ENCODE measurements at regions not wholly inside any gene's neighbourhood (a gene's known extent, or its start where the extent isn't known, plus 50 kb on each side); places are given as distances from the start of the nearest gene placed in this dataset.

DNA sequence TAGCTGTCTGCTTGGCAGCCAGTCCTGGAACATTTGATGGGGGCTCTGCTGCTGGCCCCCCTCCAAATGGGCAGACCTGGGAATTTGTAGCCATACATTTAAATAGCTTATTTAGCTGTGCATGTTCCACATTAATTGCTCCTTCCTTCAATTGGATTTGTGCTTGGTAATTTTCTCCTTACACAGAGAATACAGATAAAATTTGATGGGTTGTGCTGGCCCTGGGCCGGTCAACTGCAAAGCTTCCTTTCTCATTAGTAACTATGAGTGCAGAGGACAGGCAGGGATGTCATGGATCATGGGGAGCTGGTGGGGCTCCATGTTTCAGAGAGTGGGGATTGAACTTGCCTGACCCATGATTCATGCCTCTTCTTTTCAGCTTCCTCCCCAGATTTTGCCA lies 201.5 kb upstream of the GHITM start:
- no peak for TF ChIP-seq POLR2A (IDR thresholded peaks at IDR 0.05)
- TF ChIP-seq, protein P1, sequence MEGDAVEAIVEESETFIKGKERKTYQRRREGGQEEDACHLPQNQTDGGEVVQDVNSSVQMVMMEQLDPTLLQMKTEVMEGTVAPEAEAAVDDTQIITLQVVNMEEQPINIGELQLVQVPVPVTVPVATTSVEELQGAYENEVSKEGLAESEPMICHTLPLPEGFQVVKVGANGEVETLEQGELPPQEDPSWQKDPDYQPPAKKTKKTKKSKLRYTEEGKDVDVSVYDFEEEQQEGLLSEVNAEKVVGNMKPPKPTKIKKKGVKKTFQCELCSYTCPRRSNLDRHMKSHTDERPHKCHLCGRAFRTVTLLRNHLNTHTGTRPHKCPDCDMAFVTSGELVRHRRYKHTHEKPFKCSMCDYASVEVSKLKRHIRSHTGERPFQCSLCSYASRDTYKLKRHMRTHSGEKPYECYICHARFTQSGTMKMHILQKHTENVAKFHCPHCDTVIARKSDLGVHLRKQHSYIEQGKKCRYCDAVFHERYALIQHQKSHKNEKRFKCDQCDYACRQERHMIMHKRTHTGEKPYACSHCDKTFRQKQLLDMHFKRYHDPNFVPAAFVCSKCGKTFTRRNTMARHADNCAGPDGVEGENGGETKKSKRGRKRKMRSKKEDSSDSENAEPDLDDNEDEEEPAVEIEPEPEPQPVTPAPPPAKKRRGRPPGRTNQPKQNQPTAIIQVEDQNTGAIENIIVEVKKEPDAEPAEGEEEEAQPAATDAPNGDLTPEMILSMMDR (IDR thresholded peaks at IDR 0.05) = no peak

All from uterus (tissue), 2 donors.